Keratinocyte (primary cell): ENCODE measurements at regions not wholly inside any gene's neighbourhood (a gene's known extent, or its start where the extent isn't known, plus 50 kb on each side); places are given as distances from the start of the nearest gene placed in this dataset.

Experiments
- DNase-seq: peaks from one replicate; pipeline ENCODE4 v3.0.0-alpha.2; 2011; ENCODE audit warnings: low read depth, missing footprints, low spot score
- FAIRE-seq: peaks from 2 replicates; lab custom pipeline; 2011; peaks lifted over from hg19 to GRCh38; lab: Jason Lieb, UNC
- H2AFZ ChIP-seq: 2 replicates; pipeline ENCODE4 v1.6.0; 2012; ENCODE audit warnings: low read length, control low read depth, inconsistent platforms; ENCODE audit not compliant: control insufficient read depth
- H3K27ac ChIP-seq: 2 replicates; pipeline ENCODE4 v1.5.1; 2011; ENCODE audit warnings: low read length; ENCODE audit not compliant: control insufficient read depth, insufficient read depth
- H3K27me3 ChIP-seq: 3 replicates; pipeline ENCODE4 v1.6.0; 2011; ENCODE audit warnings: low read length; ENCODE audit not compliant: control insufficient read depth, insufficient read depth; ENCODE audit errors: extremely low read depth
- H3K36me3 ChIP-seq, 2 experiments: 2 replicates in 1 of 2; 3 replicates in 1 of 2; pipeline ENCODE4 v1.5.1; 2011; ENCODE audit warnings: low read length in 2 of 2, mild to moderate bottlenecking in 1 of 2; ENCODE audit not compliant: control insufficient read depth in 2 of 2, insufficient read depth in 2 of 2; ENCODE audit errors: extremely low read depth in 1 of 2
- H3K4me1 ChIP-seq: 3 replicates; pipeline ENCODE4 v1.5.1; 2011; ENCODE audit warnings: low read length; ENCODE audit not compliant: control insufficient read depth, insufficient read depth; ENCODE audit errors: extremely low read depth
- H3K4me2 ChIP-seq: 3 replicates; pipeline ENCODE4 v1.6.0; 2011; ENCODE audit warnings: low read depth, low read length; ENCODE audit not compliant: control insufficient read depth, insufficient read depth; ENCODE audit errors: extremely low read depth
- H3K4me3 ChIP-seq, 3 experiments: fragments of 200-600 bp in 1 of 3; sonication (generic) in 1 of 3; 2 replicates in 2 of 3; 3 replicates in 1 of 3; pipeline ENCODE4 v1.5.1; 2011 to 2016; ENCODE audit warnings: low read length in 3 of 3, mild to moderate bottlenecking in 3 of 3, control low read depth in 2 of 3, inconsistent platforms in 1 of 3, low read depth in 1 of 3, mixed read lengths in 1 of 3, mixed run types in 1 of 3, moderate library complexity in 1 of 3; ENCODE audit not compliant: control insufficient read depth in 2 of 3, insufficient read depth in 2 of 3; ENCODE audit errors: extremely low read depth in 1 of 3
- H3K79me2 ChIP-seq: 2 replicates; pipeline ENCODE4 v1.6.0; 2012; ENCODE audit warnings: low read length; ENCODE audit not compliant: control insufficient read depth, insufficient read depth
- H3K9ac ChIP-seq: 3 replicates; pipeline ENCODE4 v1.6.0; 2011; ENCODE audit warnings: low read length; ENCODE audit not compliant: control insufficient read depth, insufficient read depth; ENCODE audit errors: extremely low read depth
- H3K9me1 ChIP-seq: 3 replicates; pipeline ENCODE4 v1.6.0; 2011; ENCODE audit warnings: low read length; ENCODE audit not compliant: control insufficient read depth, insufficient read depth; ENCODE audit errors: extremely low read depth
- H3K9me3 ChIP-seq: 2 replicates; pipeline ENCODE4 v1.5.1; 2012; ENCODE audit warnings: low read depth, low read length; ENCODE audit not compliant: control insufficient read depth
- H4K20me1 ChIP-seq: 3 replicates; pipeline ENCODE4 v1.6.0; 2011; ENCODE audit warnings: low read length; ENCODE audit not compliant: control insufficient read depth, insufficient read depth; ENCODE audit errors: extremely low read depth
- EZH2 ChIP-seq: IDR thresholded peaks from one replicate; pipeline ENCODE4 v1.6.1; 2012; ENCODE audit warnings: inconsistent platforms, mild to moderate bottlenecking, low read length, moderate library complexity
- dilution Hi-C: fragments of 300-500 bp; cut with MboI; formaldehyde crosslinking; loops from one replicate; pipeline ENCODE4 v1.7.0; 2020; ENCODE audit warnings: low sequenced_read_pairs; ENCODE audit not compliant: extremely low pct_ligation_motif_present
- TF ChIP-seq, protein P1 (sequence below), 3 experiments: IDR thresholded peaks in 1 of 3; conservative IDR thresholded peaks in 1 of 3; optimal IDR thresholded peaks in 1 of 3; 2 replicates in 2 of 3; 3 replicates in 1 of 3; pipeline versions ENCODE3 to v1.5.1; 2011; ENCODE audit warnings: low read length in 3 of 3, mild to moderate bottlenecking in 3 of 3, moderate library complexity in 2 of 3, control low read depth in 1 of 3, inconsistent platforms in 1 of 3; ENCODE audit not compliant: insufficient read depth in 2 of 3; ENCODE audit errors: extremely low read depth in 1 of 3

DNA sequence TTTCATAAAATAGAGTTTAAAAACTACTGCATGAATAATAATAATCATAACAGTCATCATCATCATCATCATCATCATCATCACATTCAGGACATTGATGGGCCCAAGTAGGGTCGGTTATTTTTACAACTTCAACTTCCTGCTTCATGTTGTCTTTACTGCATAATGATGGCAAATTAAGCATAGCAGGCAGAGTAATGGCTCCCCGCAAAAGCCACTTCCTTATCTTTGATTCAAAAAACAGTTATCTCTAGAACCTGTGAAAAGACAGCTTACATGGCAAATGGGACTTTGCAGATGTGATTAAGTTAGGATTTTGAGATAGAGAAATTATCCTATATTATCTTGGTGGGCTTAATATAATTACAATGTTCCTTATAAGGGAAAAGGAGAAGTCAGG lies 792.9 kb downstream of the LIG4 start:
- FAIRE-seq (no peak), DNase-seq (no peak)
- no peak for TF ChIP-seq EZH2
- TF ChIP-seq, protein P1, sequence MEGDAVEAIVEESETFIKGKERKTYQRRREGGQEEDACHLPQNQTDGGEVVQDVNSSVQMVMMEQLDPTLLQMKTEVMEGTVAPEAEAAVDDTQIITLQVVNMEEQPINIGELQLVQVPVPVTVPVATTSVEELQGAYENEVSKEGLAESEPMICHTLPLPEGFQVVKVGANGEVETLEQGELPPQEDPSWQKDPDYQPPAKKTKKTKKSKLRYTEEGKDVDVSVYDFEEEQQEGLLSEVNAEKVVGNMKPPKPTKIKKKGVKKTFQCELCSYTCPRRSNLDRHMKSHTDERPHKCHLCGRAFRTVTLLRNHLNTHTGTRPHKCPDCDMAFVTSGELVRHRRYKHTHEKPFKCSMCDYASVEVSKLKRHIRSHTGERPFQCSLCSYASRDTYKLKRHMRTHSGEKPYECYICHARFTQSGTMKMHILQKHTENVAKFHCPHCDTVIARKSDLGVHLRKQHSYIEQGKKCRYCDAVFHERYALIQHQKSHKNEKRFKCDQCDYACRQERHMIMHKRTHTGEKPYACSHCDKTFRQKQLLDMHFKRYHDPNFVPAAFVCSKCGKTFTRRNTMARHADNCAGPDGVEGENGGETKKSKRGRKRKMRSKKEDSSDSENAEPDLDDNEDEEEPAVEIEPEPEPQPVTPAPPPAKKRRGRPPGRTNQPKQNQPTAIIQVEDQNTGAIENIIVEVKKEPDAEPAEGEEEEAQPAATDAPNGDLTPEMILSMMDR (optimal IDR thresholded peaks at IDR 0.05 in 1 of 3, IDR thresholded peaks at IDR 0.05 in 1 of 3, conservative IDR thresholded peaks at IDR 0.05 in 1 of 3; ENCODE audit: extremely low read depth in 1 of 3, insufficient read depth in 2 of 3, low read length in 3 of 3), result no peak
- Histone ChIP-seq H2AFZ (no peak overlapping the region), H3K9me3 (no peaks in the 10 kb centered on the region), H3K9me1 (no peaks in the 10 kb centered on the region), H3K79me2 (no peaks in the 10 kb centered on the region), H4K20me1 (no peaks in the 10 kb centered on the region), H3K4me2 (no peak overlapping the region), H3K4me1 (no peaks in the 10 kb centered on the region), H3K4me3 (no peak overlapping the region), H3K27me3 (no peaks in the 10 kb centered on the region), H3K9ac (no peak overlapping the region), H3K27ac (no peak overlapping the region), H3K36me3 (no peaks in the 10 kb centered on the region)
- dilution Hi-C loops, result no loop called here

DNA sequence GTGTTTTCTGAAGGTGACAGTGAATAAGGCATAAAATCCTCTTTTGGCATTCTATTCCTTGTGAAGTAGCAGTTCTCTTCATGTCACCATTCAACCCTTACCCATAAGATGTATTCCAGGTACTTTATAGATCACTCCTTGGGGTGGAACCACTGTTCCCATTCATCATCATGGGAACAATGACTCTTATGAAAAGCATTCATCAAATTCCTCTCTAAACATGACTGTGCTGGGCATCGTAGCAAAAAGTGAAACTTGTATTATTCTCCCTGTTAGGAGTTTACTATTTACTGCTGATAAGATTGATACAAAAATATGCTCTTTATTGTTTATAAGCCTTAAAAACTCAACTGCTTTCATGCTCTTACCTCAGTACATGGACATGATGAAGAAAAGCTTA lies 793.4 kb downstream of the LIG4 start:
- no peak overlapping the region for H3K4me2 ChIP-seq
- DNase-seq (no peak), FAIRE-seq (peak; percentile 5)
- no peak overlapping the region for H3K27ac ChIP-seq
- no peaks in the 10 kb centered on the region for H3K4me1 ChIP-seq
- dilution Hi-C loops, result no loop called here
- TF ChIP-seq EZH2, result no peak
- TF ChIP-seq, protein P1 (optimal IDR thresholded peaks at IDR 0.05 in 1 of 3, IDR thresholded peaks at IDR 0.05 in 1 of 3, conservative IDR thresholded peaks at IDR 0.05 in 1 of 3; ENCODE audit: extremely low read depth in 1 of 3, insufficient read depth in 2 of 3, low read length in 3 of 3), result no peak
- no peaks in the 10 kb centered on the region for H3K79me2 ChIP-seq
- no peaks in the 10 kb centered on the region for H3K36me3 ChIP-seq
- no peak overlapping the region for H3K9ac ChIP-seq
- H3K4me3 ChIP-seq, result no peak overlapping the region
- no peak overlapping the region for H2AFZ ChIP-seq
- no peaks in the 10 kb centered on the region for H3K9me1 ChIP-seq
- H3K9me3 ChIP-seq, result no peaks in the 10 kb centered on the region
- H4K20me1 ChIP-seq, result no peaks in the 10 kb centered on the region
- H3K27me3 ChIP-seq, result no peaks in the 10 kb centered on the region
